Endodermal cell (in vitro differentiated cells): ENCODE measurements at regions not wholly inside any gene's neighbourhood (a gene's known extent, or its start where the extent isn't known, plus 50 kb on each side); places are given as distances from the start of the nearest gene placed in this dataset.

Experiments used
- DNase-seq: peaks from one replicate; pipeline ENCODE4 v3.0.0-alpha.2; 2017
- H3K27ac ChIP-seq: 2 replicates; pipeline ENCODE4 v1.5.1; 2013; ENCODE audit warnings: mild to moderate bottlenecking, low read depth, low read length, moderate library complexity
- H3K27me3 ChIP-seq: 2 replicates; pipeline ENCODE4 v1.6.1; 2013; ENCODE audit warnings: mild to moderate bottlenecking, low read length, moderate library complexity; ENCODE audit not compliant: insufficient read depth, control insufficient read depth, poor library complexity, severe bottlenecking
- H3K36me3 ChIP-seq: 2 replicates; pipeline ENCODE4 v1.7.0; 2013; ENCODE audit warnings: mild to moderate bottlenecking, low read length, moderate library complexity; ENCODE audit not compliant: control insufficient read depth, insufficient read depth
- H3K4me1 ChIP-seq: one replicate; pipeline ENCODE4 v1.7.0; 2013; ENCODE audit warnings: low read length; ENCODE audit not compliant: control insufficient read depth, insufficient read depth
- H3K4me3 ChIP-seq: 2 replicates; pipeline ENCODE4 v1.5.1; 2013; ENCODE audit warnings: mild to moderate bottlenecking, low read length, moderate library complexity
- H3K9ac ChIP-seq: 2 replicates; pipeline ENCODE4 v1.6.1; 2013; ENCODE audit warnings: mild to moderate bottlenecking, low read length, moderate library complexity; ENCODE audit not compliant: poor library complexity, severe bottlenecking; ENCODE audit errors: extremely low read depth
- H3K9me3 ChIP-seq: 2 replicates; pipeline ENCODE4 v1.6.1; 2013; ENCODE audit warnings: mild to moderate bottlenecking, low read length, moderate library complexity; ENCODE audit not compliant: control insufficient read depth
- H3K27ac Mint-ChIP-seq: 2 replicates; pipeline ENCODE4 v1.8.0; 2020; ENCODE audit warnings: mixed read lengths
- H3K27me3 Mint-ChIP-seq: 2 replicates; pipeline ENCODE4 v1.8.0; 2021; ENCODE audit warnings: mild to moderate bottlenecking, mixed read lengths; ENCODE audit not compliant: insufficient read depth
- H3K36me3 Mint-ChIP-seq: 2 replicates; pipeline ENCODE4 v1.8.0; 2020; ENCODE audit warnings: low read depth, mixed read lengths
- H3K4me1 Mint-ChIP-seq: 2 replicates; pipeline ENCODE4 v1.8.0; 2020; ENCODE audit warnings: mixed read lengths
- H3K4me3 Mint-ChIP-seq: 2 replicates; pipeline ENCODE4 v1.8.0; 2020; ENCODE audit warnings: mild to moderate bottlenecking, moderate library complexity, mixed read lengths
- H3K9me3 Mint-ChIP-seq: 2 replicates; pipeline ENCODE4 v1.8.0; 2020; ENCODE audit warnings: mild to moderate bottlenecking, mixed read lengths
- WGBS, 2 experiments: methylation state at CpG; one replicate each; pipeline versions ENCODE4 v1.1.5 to v1.1.7; 2013; ENCODE audit warnings: missing lambda C conversion rate in 2 of 2, mixed read lengths in 1 of 2; ENCODE audit not compliant: insufficient coverage in 1 of 2, insufficient read length in 1 of 2; 5-methylcytosine and 5-hydroxymethylcytosine counted together
- TF ChIP-seq, protein P1 (sequence below): fragments of 200-600 bp; sonication (generic); conservative IDR thresholded peaks from 2 replicates; pipeline ENCODE4 v1.5.0; 2021; ENCODE audit warnings: antibody characterized with exemption, mild to moderate bottlenecking

DNA sequence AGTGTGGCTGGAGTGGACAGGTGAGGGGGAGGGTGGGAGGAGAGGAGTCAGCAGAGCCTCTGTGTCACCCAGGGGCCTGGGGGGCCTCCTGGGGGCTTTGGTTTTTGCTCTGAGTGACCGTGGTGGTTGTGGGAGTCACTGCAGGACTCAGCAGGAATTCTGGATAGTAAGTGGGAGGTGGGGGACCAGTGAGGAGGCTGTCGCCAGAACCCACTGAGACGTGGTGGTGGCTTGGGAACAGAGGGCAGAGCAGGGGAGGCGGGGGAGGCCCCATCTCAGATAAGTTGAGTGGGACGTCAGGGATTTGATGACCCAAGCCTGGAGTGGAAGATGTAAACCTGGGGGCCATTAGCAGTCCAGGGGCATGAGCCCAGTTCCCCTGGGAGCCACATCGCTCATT, 123.2 kb upstream of the WNT4 start:
- Histone ChIP-seq H3K36me3 (no peaks in the 10 kb centered on the region), H3K27ac (no peak overlapping the region), H3K9ac (no peak overlapping the region), H3K9me3 (no peaks in the 10 kb centered on the region), H3K27me3 (no peaks in the 10 kb centered on the region), H3K4me1 (no peaks in the 10 kb centered on the region), H3K4me3 (no peak overlapping the region)
- Mint-ChIP-seq H3K4me3 (no peak overlapping the region), H3K27me3 (no peaks in the 10 kb centered on the region), H3K4me1 (peaks cover 18% of the 10 kb centered on the region), H3K27ac (no peak overlapping the region), H3K9me3 (no peaks in the 10 kb centered on the region), H3K36me3 (no peaks in the 10 kb centered on the region)
- TF ChIP-seq, protein P1, sequence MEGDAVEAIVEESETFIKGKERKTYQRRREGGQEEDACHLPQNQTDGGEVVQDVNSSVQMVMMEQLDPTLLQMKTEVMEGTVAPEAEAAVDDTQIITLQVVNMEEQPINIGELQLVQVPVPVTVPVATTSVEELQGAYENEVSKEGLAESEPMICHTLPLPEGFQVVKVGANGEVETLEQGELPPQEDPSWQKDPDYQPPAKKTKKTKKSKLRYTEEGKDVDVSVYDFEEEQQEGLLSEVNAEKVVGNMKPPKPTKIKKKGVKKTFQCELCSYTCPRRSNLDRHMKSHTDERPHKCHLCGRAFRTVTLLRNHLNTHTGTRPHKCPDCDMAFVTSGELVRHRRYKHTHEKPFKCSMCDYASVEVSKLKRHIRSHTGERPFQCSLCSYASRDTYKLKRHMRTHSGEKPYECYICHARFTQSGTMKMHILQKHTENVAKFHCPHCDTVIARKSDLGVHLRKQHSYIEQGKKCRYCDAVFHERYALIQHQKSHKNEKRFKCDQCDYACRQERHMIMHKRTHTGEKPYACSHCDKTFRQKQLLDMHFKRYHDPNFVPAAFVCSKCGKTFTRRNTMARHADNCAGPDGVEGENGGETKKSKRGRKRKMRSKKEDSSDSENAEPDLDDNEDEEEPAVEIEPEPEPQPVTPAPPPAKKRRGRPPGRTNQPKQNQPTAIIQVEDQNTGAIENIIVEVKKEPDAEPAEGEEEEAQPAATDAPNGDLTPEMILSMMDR, result no peak
- DNase-seq, result no peak
- WGBS, 2 experiments, result 89 to 98% methylated on average over 4 to 6 of the region's 6 CpGs

DNA sequence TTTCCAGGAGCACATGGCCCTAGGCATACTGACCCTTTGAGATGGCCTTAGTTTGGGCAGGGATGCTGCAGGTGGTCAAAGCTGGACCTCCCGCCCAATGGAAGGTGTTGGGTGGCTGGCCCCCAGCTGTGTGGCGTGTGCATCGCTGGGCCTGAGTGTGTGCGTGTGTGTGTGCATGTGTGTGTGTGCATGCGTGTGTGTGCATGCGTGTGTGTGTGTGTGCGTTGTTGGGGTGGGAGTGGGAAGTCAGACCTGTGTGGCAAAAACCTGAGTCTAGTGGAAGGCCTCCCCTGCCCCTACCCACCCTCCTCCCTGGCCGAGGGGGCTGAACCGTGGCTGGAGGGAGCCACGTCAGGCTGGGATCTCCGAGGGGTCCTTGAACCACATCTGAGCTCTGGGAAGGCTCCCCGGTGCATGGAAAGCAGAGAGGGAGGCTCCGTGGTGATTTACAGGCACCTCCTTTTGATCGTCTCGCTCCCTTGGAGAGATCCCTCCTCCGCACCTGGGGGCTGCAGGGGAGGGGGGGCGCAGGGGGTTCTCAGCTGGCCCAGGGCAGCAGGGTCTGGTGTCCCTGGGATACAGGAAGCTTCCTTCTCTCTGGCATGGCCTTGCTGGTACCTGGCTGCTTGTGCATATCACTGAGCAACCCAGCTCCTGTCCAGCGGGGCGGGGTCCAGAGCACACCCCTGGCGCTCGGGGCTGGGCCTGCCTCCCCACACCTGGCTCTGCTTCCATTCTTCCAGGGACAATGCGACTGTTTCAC, 124.7 kb upstream of the WNT4 start:
- WGBS, 2 experiments, result 86 to 89% methylated on average over 11 to 20 of the region's 22 CpGs
- no peak overlapping the region for H3K4me3 Mint-ChIP-seq
- Histone ChIP-seq H3K4me1 (no peaks in the 10 kb centered on the region), H3K27me3 (no peaks in the 10 kb centered on the region), H3K9me3 (no peaks in the 10 kb centered on the region), H3K4me3 (no peak overlapping the region), H3K36me3 (no peaks in the 10 kb centered on the region), H3K9ac (no peak overlapping the region), H3K27ac (no peak overlapping the region)
- no peak for DNase-seq
- H3K36me3 Mint-ChIP-seq, result no peaks in the 10 kb centered on the region
- no peak overlapping the region for H3K27ac Mint-ChIP-seq
- TF ChIP-seq, protein P1, result no peak
- no peaks in the 10 kb centered on the region for H3K9me3 Mint-ChIP-seq
- peaks cover 18% of the 10 kb centered on the region for H3K4me1 Mint-ChIP-seq
- no peaks in the 10 kb centered on the region for H3K27me3 Mint-ChIP-seq

DNA sequence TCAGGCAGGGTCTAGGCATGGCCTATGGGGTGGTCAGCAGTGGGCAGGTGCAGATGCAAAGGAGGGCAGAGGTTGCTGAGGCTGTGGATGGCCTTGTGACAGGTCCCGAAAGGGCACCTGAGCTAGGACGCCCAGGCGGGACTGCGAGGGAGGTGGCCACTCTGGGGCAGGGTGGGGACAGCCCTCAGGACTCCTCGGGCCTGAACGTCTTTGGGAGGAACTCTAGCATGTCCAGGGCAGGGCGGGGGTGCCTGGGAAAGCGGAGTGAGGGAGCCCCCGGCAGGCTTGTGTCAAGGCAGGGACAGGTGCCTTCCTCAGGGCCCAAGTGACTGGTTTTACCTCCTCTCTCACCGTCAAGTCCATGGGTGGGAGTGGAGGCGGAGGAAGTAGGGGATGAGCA, 125.4 kb upstream of the WNT4 start:
- TF ChIP-seq, protein P1, result no peak
- Histone ChIP-seq H3K4me3 (no peak overlapping the region), H3K9ac (no peak overlapping the region), H3K9me3 (no peaks in the 10 kb centered on the region), H3K27me3 (no peaks in the 10 kb centered on the region), H3K4me1 (no peaks in the 10 kb centered on the region), H3K27ac (no peak overlapping the region), H3K36me3 (no peaks in the 10 kb centered on the region)
- Mint-ChIP-seq H3K27me3 (no peaks in the 10 kb centered on the region), H3K4me3 (no peak overlapping the region), H3K4me1 (peaks cover 23% of the 10 kb centered on the region), H3K27ac (no peak overlapping the region), H3K36me3 (no peaks in the 10 kb centered on the region), H3K9me3 (no peaks in the 10 kb centered on the region)
- no peak for DNase-seq
- 78 to 88% methylated on average over 4 to 11 of the region's 11 CpGs for WGBS, 2 experiments
